HL-60 (cell line): ENCODE measurements at regions not wholly inside any gene's neighbourhood (a gene's known extent, or its start where the extent isn't known, plus 50 kb on each side); places are given as distances from the start of the nearest gene placed in this dataset.

Source experiments
- DNase-seq, 2 experiments: peaks; one replicate each; pipeline ENCODE4 v3.0.0-alpha.2; 2010 to 2020; ENCODE audit warnings: low read depth in 1 of 2, low spot score in 1 of 2
- H3K27ac ChIP-seq: fragments of 250-450 bp; sonication (Bioruptor Pico); replicated peaks from 2 replicates; pipeline ENCODE4 v1.5.1; 2020; ENCODE audit warnings: mild to moderate bottlenecking, moderate library complexity
- H3K27me3 ChIP-seq: fragments of 250-450 bp; sonication (Bioruptor Pico); 2 replicates; pipeline ENCODE4 v1.5.1; 2021; ENCODE audit warnings: mild to moderate bottlenecking, moderate library complexity; ENCODE audit not compliant: insufficient read depth, poor library complexity, severe bottlenecking
- H3K4me3 ChIP-seq: replicated peaks from 2 replicates; pipeline ENCODE4 v1.5.1; 2011; ENCODE audit warnings: mild to moderate bottlenecking, control low read depth, low read length; ENCODE audit not compliant: insufficient read depth
- GABPA ChIP-seq: IDR thresholded peaks from 2 replicates; pipeline ENCODE4 v1.6.1; 2012; ENCODE audit warnings: low read depth
- POLR2AphosphoS5 ChIP-seq: IDR thresholded peaks from 2 replicates; pipeline ENCODE4 v1.6.1; 2012; ENCODE audit warnings: low read depth
- SPI1 ChIP-seq: IDR thresholded peaks from 2 replicates; pipeline ENCODE4 v1.6.1; 2012; ENCODE audit warnings: low read depth, mild to moderate bottlenecking, borderline replicate concordance
- TF ChIP-seq, protein P1 (sequence below): IDR thresholded peaks from one replicate; pipeline ENCODE4 v1.5.1; 2011; ENCODE audit warnings: low read length, control low read depth, inconsistent platforms; ENCODE audit not compliant: insufficient read depth
- TF ChIP-seq, protein P2 (sequence below): IDR thresholded peaks from 2 replicates; pipeline ENCODE4 v1.6.1; 2012; ENCODE audit warnings: low read depth; ENCODE audit not compliant: insufficient replicate concordance

DNA sequence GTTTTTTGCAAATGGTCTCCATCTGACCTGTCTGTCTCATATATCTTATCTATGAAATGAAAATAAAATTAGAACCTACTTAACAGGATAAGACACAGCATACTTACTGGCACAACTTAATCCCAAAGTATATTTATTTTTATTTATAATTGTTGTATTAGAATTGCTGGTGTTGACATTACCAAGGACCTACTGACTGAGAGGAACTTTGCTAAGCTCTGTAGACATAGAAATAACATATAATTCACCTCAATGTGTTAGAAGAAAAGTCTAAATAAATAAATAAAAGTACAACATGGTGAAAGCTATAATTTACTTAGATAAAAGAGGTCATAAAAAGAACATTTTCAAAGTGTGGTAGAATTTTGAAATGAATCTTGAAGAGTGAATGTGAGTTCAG, 1650.5 kb upstream of the NUDT12 start:
- TF ChIP-seq POLR2AphosphoS5 (no peak), SPI1 (no peak), GABPA (no peak)
- TF ChIP-seq, protein P1, sequence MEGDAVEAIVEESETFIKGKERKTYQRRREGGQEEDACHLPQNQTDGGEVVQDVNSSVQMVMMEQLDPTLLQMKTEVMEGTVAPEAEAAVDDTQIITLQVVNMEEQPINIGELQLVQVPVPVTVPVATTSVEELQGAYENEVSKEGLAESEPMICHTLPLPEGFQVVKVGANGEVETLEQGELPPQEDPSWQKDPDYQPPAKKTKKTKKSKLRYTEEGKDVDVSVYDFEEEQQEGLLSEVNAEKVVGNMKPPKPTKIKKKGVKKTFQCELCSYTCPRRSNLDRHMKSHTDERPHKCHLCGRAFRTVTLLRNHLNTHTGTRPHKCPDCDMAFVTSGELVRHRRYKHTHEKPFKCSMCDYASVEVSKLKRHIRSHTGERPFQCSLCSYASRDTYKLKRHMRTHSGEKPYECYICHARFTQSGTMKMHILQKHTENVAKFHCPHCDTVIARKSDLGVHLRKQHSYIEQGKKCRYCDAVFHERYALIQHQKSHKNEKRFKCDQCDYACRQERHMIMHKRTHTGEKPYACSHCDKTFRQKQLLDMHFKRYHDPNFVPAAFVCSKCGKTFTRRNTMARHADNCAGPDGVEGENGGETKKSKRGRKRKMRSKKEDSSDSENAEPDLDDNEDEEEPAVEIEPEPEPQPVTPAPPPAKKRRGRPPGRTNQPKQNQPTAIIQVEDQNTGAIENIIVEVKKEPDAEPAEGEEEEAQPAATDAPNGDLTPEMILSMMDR = no peak
- TF ChIP-seq, protein P2, sequence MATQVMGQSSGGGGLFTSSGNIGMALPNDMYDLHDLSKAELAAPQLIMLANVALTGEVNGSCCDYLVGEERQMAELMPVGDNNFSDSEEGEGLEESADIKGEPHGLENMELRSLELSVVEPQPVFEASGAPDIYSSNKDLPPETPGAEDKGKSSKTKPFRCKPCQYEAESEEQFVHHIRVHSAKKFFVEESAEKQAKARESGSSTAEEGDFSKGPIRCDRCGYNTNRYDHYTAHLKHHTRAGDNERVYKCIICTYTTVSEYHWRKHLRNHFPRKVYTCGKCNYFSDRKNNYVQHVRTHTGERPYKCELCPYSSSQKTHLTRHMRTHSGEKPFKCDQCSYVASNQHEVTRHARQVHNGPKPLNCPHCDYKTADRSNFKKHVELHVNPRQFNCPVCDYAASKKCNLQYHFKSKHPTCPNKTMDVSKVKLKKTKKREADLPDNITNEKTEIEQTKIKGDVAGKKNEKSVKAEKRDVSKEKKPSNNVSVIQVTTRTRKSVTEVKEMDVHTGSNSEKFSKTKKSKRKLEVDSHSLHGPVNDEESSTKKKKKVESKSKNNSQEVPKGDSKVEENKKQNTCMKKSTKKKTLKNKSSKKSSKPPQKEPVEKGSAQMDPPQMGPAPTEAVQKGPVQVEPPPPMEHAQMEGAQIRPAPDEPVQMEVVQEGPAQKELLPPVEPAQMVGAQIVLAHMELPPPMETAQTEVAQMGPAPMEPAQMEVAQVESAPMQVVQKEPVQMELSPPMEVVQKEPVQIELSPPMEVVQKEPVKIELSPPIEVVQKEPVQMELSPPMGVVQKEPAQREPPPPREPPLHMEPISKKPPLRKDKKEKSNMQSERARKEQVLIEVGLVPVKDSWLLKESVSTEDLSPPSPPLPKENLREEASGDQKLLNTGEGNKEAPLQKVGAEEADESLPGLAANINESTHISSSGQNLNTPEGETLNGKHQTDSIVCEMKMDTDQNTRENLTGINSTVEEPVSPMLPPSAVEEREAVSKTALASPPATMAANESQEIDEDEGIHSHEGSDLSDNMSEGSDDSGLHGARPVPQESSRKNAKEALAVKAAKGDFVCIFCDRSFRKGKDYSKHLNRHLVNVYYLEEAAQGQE = no peak
- DNase-seq = no peak

DNA sequence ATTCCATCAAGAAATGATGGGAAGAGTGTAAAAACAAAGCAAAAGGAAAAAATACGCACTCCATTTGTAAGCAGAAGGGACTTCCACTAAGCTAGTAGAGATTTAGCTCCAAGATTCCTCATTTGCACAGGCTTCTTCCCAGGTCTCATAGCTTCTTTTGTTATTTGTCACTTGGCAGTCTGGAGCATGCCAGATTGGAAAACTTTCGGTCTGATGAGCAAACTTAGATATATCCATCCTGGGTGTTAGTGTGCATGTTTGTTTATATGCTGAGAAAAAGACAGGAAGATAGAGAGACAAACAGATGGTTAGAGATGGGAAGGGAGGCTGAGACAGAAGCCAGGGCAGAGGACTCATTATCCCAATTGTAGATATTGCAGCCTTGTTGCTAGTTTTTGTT, 1644.5 kb upstream of the NUDT12 start:
- DNase-seq = no peak
- Histone ChIP-seq H3K27me3 (no peaks in the 10 kb centered on the region), H3K4me3 (no peak overlapping the region), H3K27ac (no peak overlapping the region)
- TF ChIP-seq GABPA (no peak), SPI1 (no peak), POLR2AphosphoS5 (no peak)
- TF ChIP-seq, protein P1 = no peak
- TF ChIP-seq, protein P2 = no peak

More for the DNA sequence above, 1650.5 kb upstream of the NUDT12 start:
- Histone ChIP-seq H3K4me3 (no peak overlapping the region), H3K27me3 (no peaks in the 10 kb centered on the region), H3K27ac (no peak overlapping the region)

DNA sequence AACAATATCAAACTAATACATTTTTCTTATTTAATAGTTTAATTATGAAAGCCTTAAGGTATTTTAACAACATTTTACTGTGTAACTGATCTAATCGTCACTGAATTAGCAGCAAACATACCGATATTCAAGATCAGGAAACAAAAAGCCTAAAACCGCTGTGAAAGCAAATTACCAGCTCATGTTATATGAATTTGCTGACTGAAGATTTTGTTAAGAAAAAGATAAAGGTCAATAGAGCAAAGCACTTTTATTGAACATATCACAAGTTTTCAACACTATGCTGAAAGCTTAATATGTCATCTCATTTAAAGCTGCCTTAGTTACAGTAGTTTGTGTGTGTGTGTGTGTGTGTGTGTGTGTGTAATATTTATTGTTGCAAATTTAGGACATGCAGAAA, 1634.9 kb upstream of the NUDT12 start:
- TF ChIP-seq, protein P1 = no peak
- DNase-seq = no peak
- Histone ChIP-seq H3K27ac (no peak overlapping the region), H3K4me3 (no peak overlapping the region), H3K27me3 (no peaks in the 10 kb centered on the region)

DNA sequence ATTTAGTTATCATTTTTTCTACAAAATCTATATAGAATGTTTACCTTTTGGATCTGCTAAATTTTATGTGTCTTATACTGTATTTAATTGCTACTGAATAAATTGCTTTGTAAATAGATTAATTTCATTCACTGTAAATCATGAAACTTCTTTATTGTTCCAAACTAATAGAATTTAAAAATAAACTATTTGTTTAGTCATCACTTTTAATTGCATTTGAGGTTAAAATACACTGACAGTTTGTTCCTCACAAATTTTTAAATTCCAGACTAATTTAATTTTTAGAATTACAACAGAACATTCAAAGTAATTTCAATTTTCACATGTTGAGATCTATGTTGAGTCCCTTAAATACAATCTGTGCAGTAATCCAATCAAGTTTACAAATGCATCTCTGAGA, 1633.2 kb upstream of the NUDT12 start:
- no peak for DNase-seq
- H3K27me3 ChIP-seq = no peaks in the 10 kb centered on the region
- H3K4me3 ChIP-seq = no peak overlapping the region
- H3K27ac ChIP-seq = no peak overlapping the region
- TF ChIP-seq POLR2AphosphoS5 (no peak), SPI1 (no peak), GABPA (no peak)
- TF ChIP-seq, protein P2 = no peak
- TF ChIP-seq, protein P1 = no peak
